A673 (cell line): ENCODE measurements at regions not wholly inside any gene's neighbourhood (a gene's known extent, or its start where the extent isn't known, plus 50 kb on each side); places are given as distances from the start of the nearest gene placed in this dataset.

Experiments
- CTCF ChIP-seq: fragments of 300-800, 200-600 bp; sonication (generic); conservative IDR thresholded peaks from 2 replicates; pipeline ENCODE4 v1.5.1; 2017; ENCODE audit warnings: low read depth, mild to moderate bottlenecking, antibody characterized with exemption, low read length, moderate library complexity, mixed read lengths
- EZH2 ChIP-seq: fragments of 200-600 bp; sonication (generic); IDR thresholded peaks from 2 replicates; pipeline ENCODE4 v1.6.1; 2017; ENCODE audit warnings: borderline replicate concordance, low read depth, mild to moderate bottlenecking, mixed read lengths, antibody characterized with exemption, low read length; ENCODE audit not compliant: poor library complexity, severe bottlenecking

- TF ChIP-seq CTCF (no peak), EZH2 (no peak)
These were observed 1470.1 kb upstream of the GOT2 start for GRCh38 chr16:60204181-60204580.
